NCI-H146 (cell line): ENCODE measurements at regions not wholly inside any gene's neighbourhood (a gene's known extent, or its start where the extent isn't known, plus 50 kb on each side); places are given as distances from the start of the nearest gene placed in this dataset.
"Not testable (repeated sequence)": the region's sequence is repeated elsewhere in the genome, so short reads cannot be mapped to it uniquely, and the experiment has no call there.

Source experiments
- DNase-seq: peaks from one replicate; lab custom pipeline; 2025; lab: John Stamatoyannopoulos, UW

DNA sequence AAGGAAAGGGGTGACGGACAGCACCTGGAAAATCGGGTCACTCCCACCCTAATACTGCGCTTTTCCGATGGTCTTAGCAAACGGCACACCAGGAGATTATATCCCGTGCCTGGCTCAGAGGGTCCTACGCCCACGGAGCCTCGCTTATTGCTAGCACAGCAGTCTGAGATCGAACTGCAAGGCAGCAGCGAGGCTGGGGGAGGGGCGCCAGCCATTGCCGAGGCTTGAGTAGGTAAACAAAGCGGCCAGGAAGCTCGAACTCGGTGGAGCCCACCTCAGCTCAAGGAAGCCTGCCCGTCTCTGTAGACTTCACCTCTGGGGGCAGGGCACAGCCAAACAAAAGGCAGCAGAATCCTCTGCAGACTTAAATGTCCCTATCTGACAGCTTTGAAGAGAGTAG is 91.5 kb upstream of the MBIP start:
- DNase-seq = not testable (repeated sequence)

DNA sequence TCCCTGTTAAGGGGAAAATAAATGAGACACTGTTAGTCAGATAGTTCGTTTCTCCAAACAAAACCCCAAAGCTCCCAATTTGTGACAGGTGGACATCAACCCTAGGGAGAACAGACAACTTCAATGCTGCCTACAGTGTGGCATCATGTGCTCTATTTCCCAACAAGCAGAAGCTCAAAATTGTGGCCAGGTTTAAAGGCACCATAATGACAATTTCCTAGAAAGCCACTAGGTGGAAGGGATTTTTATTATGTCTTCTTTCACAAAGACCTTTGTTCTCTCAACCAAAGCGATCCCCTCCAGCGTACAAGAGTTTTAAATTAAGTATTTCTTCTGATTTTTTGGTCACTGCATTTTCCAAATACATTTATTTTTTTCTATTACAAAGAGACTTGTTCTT is 88.0 kb upstream of the MBIP start:
- no peak for DNase-seq

DNA sequence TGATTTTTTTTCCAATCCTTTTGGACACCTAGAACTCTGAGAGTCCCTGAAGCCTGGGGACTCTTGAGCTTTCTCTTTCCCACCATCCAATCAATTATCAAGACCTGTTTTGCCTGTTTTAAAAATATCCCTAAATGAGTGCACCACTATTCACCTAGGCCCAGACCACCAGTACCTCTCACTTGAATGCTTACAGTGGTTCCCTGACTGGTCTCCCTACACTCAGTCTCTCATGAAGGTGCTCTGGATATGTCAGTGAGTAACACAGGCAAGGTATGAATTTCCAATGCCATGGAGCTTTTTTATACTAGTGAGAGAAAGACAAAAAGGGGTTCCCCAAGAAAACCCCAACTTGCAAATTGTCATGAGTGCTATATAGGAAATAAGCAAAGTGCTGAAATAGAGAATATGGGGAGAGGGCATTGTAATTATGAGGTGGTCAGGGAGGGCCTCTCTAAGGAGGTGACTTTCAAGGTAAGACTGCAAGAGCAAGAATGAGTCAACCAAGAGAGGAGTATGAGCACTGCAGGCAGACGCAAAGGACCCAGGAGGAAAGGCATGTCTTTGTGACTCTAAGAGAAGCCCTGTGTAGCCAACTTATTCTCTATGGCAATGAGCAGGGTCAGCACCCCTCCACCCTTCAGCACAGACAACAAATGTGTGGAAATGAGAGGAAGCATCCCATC is 85.3 kb upstream of the MBIP start:
- no peak for DNase-seq

DNA sequence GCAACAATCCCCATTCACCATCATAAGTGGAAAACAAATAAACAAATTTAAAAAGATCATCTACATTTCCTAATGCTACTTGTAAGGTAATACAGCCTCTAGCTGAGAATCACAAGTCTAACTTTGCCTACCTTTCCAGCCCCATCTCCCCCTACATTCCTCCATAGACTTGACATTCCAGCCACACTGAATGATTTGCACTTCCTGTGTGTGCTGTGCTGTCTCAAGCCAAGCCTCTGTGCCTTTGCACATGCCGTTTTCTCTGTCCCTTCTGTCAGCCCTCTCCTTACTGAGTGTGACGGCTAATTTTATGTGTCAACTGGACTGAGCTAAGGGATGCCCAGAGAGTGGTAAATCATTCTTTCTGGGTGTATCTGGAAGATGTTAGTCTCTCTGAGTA is 82.4 kb upstream of the MBIP start:
- no peak for DNase-seq

DNA sequence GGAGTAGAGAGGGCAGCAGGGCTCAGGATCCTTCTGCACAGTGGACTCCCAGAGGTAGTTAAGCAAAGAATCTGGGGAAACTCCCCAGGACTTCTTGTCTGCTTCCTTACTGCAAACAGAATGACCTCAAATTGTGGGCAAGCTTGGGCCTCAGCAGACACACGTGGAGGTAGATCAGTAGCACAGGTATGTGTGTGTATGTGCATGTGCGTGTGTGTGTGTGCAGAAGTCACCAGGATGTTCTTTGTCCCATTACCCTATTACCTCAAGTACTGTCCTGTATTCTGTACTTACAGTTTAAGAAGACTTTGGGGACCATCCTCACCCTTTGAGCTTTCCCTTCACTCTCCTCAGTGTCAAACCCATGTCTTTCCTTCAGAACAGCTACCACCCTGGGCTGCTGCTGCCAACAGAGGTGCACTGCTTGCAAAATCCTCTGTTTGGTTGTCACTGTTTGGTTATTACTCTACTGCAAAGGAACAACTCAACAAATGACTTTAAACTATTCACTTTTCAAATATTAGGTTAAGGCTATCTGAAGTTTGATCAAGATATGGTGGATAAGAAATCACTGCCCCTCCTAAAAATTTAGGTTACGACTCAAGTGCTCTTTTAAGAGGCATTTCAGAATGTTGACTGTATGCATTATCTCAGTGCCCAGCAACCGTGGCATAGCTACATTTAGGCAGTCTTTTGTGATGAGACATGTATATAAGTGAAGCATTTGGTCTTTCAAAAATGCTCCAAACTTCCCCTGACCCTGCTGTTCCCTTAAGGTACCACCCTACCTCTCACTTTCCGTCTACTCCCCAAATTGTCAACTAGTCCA is 78.2 kb upstream of the MBIP start:
- no peak for DNase-seq

DNA sequence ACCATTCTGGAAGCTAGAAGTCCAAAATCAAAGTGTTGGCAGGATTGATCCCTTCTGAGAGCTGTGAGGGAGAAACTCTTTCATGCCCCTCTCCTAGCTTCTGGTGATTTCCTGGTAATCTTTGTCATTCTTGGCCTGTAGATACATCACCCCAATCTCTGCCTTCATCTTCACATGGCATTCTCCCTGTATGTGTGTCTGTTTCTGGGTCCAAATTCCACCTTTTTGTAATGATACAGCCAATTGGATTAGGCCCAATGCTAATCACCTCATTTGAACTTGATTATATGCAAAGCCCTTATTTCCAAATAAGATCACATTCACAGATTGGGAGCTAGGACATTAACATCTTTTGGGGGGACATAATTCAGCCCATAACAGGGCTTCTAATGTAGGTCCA is 76.9 kb upstream of the MBIP start:
- no peak for DNase-seq

DNA sequence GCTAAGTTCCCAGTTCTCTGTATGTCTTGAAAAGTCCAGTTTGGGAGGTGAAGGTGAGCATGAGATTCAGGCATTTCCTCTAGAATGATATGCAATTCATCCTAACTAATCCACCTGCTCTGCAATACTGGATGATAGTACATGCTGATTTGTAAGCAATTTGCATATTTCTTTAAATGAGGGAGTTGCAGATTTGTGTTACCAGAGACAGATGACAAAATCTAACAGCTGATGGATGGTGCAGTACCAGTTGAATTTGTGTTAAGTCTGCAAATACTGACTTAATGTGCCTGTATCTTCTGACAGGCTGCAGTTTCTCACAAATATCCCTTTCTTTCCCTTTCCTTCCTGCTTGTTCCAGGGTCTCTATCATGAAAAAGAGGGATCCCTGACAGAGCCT is 76.4 kb upstream of the MBIP start:
- no peak for DNase-seq

DNA sequence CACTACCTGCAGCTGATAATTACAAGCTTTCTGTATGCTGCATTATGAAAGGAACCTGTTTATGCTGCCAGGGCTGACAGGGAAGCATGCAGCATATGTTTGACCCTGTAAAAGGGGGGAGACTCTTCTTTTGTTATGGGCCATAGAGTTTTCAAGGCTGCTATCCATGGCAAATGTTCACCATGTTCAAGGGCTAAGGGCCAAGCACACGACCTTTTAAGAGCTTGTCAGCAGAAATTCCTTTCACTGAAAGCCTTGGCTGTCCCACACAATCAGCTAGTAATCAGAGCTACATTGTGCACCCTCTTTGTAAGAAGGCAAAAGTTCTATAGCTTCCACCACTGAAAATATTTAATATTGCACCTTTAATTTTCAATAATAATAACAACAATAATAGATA is 74.2 kb upstream of the MBIP start:
- DNase-seq = no peak

DNA sequence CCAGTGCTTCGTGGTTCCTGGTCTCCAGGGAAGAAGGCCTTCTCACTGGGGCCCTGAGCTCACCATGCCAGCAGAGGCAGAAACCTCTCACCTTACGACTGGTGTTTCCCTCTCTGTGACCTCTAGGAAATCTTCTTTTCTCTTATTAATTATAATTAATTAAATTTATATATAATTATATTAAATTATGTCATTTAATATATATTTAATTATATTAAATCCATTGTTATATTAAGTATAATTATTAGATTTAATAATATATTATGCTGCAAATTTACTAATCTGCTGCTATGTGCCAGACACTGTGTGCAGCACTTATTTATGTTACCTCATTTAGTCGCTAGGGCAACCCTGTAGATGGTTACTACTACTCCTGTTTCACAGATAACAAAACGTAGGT is 70.3 kb upstream of the MBIP start:
- no peak for DNase-seq

DNA sequence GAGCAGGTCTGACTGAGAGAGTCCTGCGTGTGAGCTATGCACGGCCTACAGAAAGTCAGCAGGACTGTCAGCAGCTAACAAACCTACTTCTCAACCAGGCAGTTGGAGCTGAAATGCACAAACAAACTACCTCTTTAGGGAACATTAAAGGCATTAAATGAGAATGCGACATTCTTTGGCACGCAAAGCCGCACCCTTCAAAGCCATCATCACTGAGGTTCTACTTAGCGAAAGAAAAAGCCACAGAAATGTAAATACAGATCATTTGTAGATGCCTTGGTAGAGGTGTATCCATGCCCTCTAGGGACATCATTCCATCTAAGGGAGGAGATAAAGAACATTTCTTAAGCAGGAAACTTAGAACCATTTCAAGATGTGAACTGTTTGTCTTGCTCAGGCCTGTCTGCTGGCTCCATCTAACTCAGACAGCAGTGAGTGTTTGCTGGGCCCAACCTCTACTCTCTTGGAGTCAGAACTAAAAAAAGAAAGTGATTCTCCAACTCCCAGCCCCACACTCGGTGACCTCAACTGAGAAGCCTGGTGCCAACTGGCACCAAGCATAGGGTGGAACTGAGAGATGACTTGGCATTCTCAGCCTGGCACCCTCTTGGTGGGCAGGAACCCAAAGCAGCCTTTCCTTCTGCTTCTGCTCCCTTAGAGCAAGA is 63.5 kb upstream of the MBIP start:
- no peak for DNase-seq

DNA sequence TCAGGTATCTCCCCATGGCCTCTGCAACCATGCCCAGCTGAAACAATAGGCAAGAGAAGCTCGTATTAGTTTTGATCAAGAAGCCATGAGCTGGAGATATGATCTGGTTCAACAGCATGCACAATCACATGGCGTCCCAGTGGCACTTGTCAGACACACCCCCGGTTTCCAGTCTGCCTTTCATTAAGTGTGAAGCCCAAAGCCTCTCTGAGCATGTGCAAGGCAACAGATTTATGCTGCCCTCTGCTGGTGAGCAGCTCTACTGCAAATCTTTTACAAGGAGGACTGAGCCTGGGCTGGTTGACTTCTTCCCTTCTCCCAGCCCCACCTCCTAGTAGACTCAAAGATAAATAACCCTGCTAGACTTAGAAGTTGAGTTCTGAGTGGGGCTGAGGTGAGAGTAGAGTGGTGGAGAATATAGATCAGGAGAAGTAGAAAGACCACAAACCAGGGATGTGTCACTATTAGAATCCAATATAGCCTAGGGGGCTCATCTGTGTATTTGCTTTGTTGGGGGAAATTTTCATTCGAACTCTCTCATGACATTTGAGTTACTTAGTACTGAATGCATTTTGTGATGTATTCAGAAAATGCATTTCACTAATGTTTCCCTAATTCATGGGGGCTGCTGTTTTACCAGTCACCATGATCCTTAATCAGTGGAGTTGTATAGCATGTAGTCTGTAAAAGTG is 53.7 kb upstream of the MBIP start:
- DNase-seq = peak; percentile 77
